ENCODE measurements at regions not wholly inside any gene's neighbourhood (a gene's known extent, or its start where the extent isn't known, plus 50 kb on each side); places are given as distances from the start of the nearest gene placed in this dataset.

DNA sequence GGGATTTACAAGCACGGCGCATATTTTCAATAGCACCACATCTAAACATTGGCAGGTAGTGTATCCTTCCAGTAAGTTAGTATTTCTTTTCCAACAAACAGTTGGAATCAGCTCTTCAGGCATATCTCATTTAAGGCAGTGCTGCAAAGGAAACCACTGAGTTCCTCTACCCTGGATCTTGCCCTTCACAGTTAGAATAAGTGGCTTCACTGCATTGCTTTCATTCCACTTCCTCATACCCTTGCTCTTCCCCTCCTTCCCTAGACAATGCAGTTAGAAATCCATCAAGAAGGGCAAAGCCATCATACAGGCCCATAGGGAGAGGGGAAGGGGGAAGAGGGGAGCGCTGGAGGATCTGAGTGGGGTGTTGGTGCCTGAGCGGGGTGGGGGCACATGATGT, 173.7 kb downstream of the FBXO15 start:
- intact Hi-C loops (cut with DNase I) = no loop called here

GRCh38 chr18:73966954-73967353, 180.7 kb downstream of the FBXO15 start:
- TF ChIP-seq POLR2A (IDR thresholded peaks at IDR 0.05) = no peak
- no peak for TF ChIP-seq POLR2AphosphoS5 (IDR thresholded peaks at IDR 0.05)
- no peak for TF ChIP-seq EP300 (IDR thresholded peaks at IDR 0.05)
- TF ChIP-seq CTCF (IDR thresholded peaks at IDR 0.05) = no peak
- no peaks in the 10 kb centered on the region for H3K9me3 ChIP-seq
- H3K27ac ChIP-seq = no peak overlapping the region
- no peak overlapping the region for H3K4me3 ChIP-seq
- DNase-seq = no peak
- 72 to 78% methylated on average over 2 of the region's 2 CpGs for WGBS, 2 donors
- intact Hi-C loops (cut with DNase I) = no loop called here
- no peaks in the 10 kb centered on the region for H3K36me3 ChIP-seq
- no peaks in the 10 kb centered on the region for H3K27me3 ChIP-seq
- H3K4me1 ChIP-seq = no peaks in the 10 kb centered on the region

More for the DNA sequence above, 173.7 kb downstream of the FBXO15 start:
- WGBS, 2 donors = 93 to 94% methylated on average over 4 of the region's 4 CpGs
- H3K4me3 ChIP-seq = no peak overlapping the region
- no peaks in the 10 kb centered on the region for H3K9me3 ChIP-seq
- H3K27me3 ChIP-seq = no peaks in the 10 kb centered on the region
- H3K4me1 ChIP-seq = no peaks in the 10 kb centered on the region
- DNase-seq = no peak
- TF ChIP-seq CTCF (IDR thresholded peaks at IDR 0.05) = no peak
- no peak for TF ChIP-seq EP300 (IDR thresholded peaks at IDR 0.05)
- H3K36me3 ChIP-seq = no peaks in the 10 kb centered on the region
- no peak overlapping the region for H3K27ac ChIP-seq

GRCh38 chr18:73962256-73962655, 185.4 kb downstream of the FBXO15 start:
- no peaks in the 10 kb centered on the region for H3K27me3 ChIP-seq
- 71 to 77% methylated on average over 3 of the region's 3 CpGs for WGBS, 2 donors
- no peak for DNase-seq
- H3K9me3 ChIP-seq = no peaks in the 10 kb centered on the region
- TF ChIP-seq CTCF (IDR thresholded peaks at IDR 0.05) (no peak), EP300 (IDR thresholded peaks at IDR 0.05) (no peak), POLR2AphosphoS5 (IDR thresholded peaks at IDR 0.05) (no peak), POLR2A (IDR thresholded peaks at IDR 0.05) (no peak)
- H3K4me3 ChIP-seq = no peak overlapping the region
- intact Hi-C loops (cut with DNase I) = no loop called here
- no peaks in the 10 kb centered on the region for H3K4me1 ChIP-seq
- H3K27ac ChIP-seq = no peak overlapping the region
- H3K36me3 ChIP-seq = no peaks in the 10 kb centered on the region

DNA sequence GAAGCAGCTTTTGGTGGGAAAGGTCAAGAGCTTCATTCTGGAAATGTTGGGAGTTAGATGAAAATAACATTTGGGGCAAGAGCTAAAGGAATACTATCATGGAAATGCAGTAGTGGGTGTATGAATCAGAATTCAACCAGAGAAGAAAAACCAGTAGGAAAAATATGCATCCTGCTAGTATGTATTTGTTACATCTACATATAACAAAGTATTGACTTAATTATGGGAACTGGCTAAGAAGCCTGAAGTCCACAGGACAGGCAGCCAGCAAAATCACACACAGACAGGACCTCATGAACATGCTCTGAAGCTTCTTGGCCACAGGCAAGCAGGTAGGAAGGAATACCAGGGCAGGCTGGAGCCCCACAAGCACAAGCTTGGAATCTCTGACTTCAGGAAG, 185.8 kb downstream of the FBXO15 start:
- no peak for DNase-seq
- intact Hi-C loops (cut with DNase I) = no loop called here
- Histone ChIP-seq H3K9me3 (no peaks in the 10 kb centered on the region), H3K27ac (no peak overlapping the region), H3K27me3 (no peaks in the 10 kb centered on the region), H3K4me3 (no peak overlapping the region), H3K4me1 (no peaks in the 10 kb centered on the region), H3K36me3 (no peaks in the 10 kb centered on the region)
- TF ChIP-seq POLR2A (IDR thresholded peaks at IDR 0.05) (no peak), CTCF (IDR thresholded peaks at IDR 0.05) (no peak), POLR2AphosphoS5 (IDR thresholded peaks at IDR 0.05) (no peak), EP300 (IDR thresholded peaks at IDR 0.05) (no peak)

GRCh38 chr18:73959352-73959751, 188.3 kb downstream of the FBXO15 start:
- Histone ChIP-seq H3K4me1 (no peaks in the 10 kb centered on the region), H3K9me3 (no peaks in the 10 kb centered on the region), H3K36me3 (no peaks in the 10 kb centered on the region), H3K27ac (no peak overlapping the region), H3K27me3 (no peaks in the 10 kb centered on the region), H3K4me3 (no peak overlapping the region)
- intact Hi-C loops (cut with DNase I) = no loop called here
- 49 to 61% methylated on average over 5 of the region's 5 CpGs for WGBS, 2 donors
- TF ChIP-seq CTCF (IDR thresholded peaks at IDR 0.05) (no peak), POLR2AphosphoS5 (IDR thresholded peaks at IDR 0.05) (no peak), POLR2A (IDR thresholded peaks at IDR 0.05) (no peak), EP300 (IDR thresholded peaks at IDR 0.05) (no peak)
- DNase-seq = no peak
